Stimulated activated CD4-positive, alpha-beta T cell treated with anti-CD3 and anti-CD28 coated beads, Interleukin-2, amount 100 ng/mL, for 24 hours (primary cell): ENCODE measurements at regions not wholly inside any gene's neighbourhood (a gene's known extent, or its start where the extent isn't known, plus 50 kb on each side); places are given as distances from the start of the nearest gene placed in this dataset.
"Not testable (repeated sequence)": the region's sequence is repeated elsewhere in the genome, so short reads cannot be mapped to it uniquely, and the experiment has no call there.

ENCODE experiments used
- DNase-seq, 2 donors: peaks; one replicate each; pipeline ENCODE4 v3.0.0-alpha.2; 2020

GRCh38 chr6:130558131-130558530 is 192.3 kb downstream of the TMEM200A start:
- no peak for DNase-seq

GRCh38 chr6:130559166-130559565 is 193.3 kb downstream of the TMEM200A start:
- no peak for DNase-seq

GRCh38 chr6:130560231-130560630 is 194.4 kb downstream of the TMEM200A start:
- no peak for DNase-seq

- not testable (repeated sequence) for DNase-seq
Measured at GRCh38 chr6:130561159-130561558, 195.3 kb downstream of the TMEM200A start.

- DNase-seq = no peak
Measured at GRCh38 chr6:130565696-130566095, 199.9 kb downstream of the TMEM200A start.

- no peak for DNase-seq
Measured at GRCh38 chr6:130574146-130574545, 208.3 kb downstream of the TMEM200A start.

- no peak for DNase-seq
Measured at GRCh38 chr6:130575557-130575956, 209.7 kb downstream of the TMEM200A start.

- peak; percentile 37 for DNase-seq
Measured at GRCh38 chr6:130575971-130576370, 210.2 kb downstream of the TMEM200A start.

- no peak for DNase-seq
Measured at GRCh38 chr6:130577178-130577919, 211.5 kb downstream of the TMEM200A start.

- DNase-seq = no peak
Measured at GRCh38 chr6:130578713-130579112, 212.9 kb downstream of the TMEM200A start.

- no peak for DNase-seq
Measured at GRCh38 chr6:130583268-130583667, 217.5 kb downstream of the TMEM200A start.

GRCh38 chr6:130585587-130585986 is 219.8 kb downstream of the TMEM200A start:
- no peak for DNase-seq

GRCh38 chr6:130587778-130588520 is 222.1 kb downstream of the TMEM200A start:
- DNase-seq = no peak

GRCh38 chr6:130593200-130593599 is 227.4 kb downstream of the TMEM200A start:
- no peak for DNase-seq

- DNase-seq = no peak
Measured at GRCh38 chr6:130593948-130594347, 228.1 kb downstream of the TMEM200A start.

GRCh38 chr6:130598021-130598989 is 228.9 kb upstream of the SMLR1 start:
- DNase-seq = no peak

GRCh38 chr6:130600880-130601341 is 226.3 kb upstream of the SMLR1 start:
- no peak for DNase-seq

- DNase-seq = peak in 1 of 2 donors; percentile 21
Measured at GRCh38 chr6:130602151-130602770, 224.9 kb upstream of the SMLR1 start.

GRCh38 chr6:130603391-130603790 is 223.8 kb upstream of the SMLR1 start:
- no peak for DNase-seq

GRCh38 chr6:130604841-130605399 is 222.3 kb upstream of the SMLR1 start:
- DNase-seq = no peak

GRCh38 chr6:130610303-130610702 is 216.9 kb upstream of the SMLR1 start:
- no peak for DNase-seq

GRCh38 chr6:130611366-130611765 is 215.8 kb upstream of the SMLR1 start:
- no peak for DNase-seq
